ENCODE measurements at regions not wholly inside any gene's neighbourhood (a gene's known extent, or its start where the extent isn't known, plus 50 kb on each side); places are given as distances from the start of the nearest gene placed in this dataset.
"Not testable (repeated sequence)": the region's sequence is repeated elsewhere in the genome, so short reads cannot be mapped to it uniquely, and the experiment has no call there.

DNA sequence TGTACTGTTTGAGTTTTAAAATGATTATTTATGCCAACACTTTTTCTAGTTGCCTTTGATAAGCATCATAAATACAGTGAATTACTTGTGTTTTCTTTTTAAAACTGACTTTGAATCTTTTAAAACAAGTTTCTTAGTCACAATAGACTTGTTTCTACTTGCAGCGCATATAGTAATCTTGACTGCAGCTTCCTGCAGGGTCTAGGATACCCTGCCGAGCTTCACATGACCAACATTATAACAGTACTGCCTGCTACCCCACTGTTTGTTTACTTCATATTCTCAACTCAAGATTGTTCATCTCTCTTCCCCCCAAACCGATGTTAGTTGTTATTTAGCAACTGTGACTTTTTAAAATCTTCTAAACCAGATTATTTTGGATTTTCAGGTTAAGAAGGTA, 751.3 kb upstream of the NEGR1 start:
- no peak for DNase-seq

DNA sequence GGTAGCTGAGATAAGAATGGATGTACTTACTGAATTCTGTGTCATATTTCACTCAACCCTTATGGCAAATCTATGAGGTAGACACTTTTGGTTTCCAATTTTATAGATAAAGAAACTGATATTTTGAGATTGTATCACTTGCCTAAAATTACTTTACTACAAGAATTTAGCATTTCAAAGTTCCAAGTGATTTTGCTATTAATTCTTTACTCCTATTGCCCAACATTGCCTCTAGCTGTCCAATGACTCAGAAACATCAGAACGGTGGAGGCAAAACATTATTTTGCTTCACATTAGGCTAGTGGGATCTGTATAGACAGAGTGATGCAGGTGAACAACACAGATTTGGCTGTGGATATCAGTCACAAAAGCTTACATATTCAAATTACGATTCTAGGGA, 747.2 kb upstream of the NEGR1 start:
- no peak for DNase-seq

DNA sequence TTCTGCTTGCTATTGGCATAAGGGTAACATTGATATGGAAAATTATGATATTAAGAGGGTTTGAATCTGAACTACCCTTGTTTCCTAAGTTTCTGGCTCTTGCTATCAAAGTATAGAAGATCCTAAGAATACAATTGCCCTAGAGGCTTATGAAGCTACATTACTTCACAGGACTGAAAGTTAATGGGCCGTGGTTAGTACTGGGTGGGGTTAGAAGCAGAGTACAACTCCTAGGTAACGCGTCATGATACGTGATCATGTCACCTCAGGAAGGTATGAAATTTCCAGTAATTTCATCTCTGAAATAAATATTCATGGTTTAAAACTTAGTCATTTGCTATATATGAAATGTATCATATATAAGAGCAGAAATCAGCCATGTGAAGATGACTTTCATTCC, 743.8 kb upstream of the NEGR1 start:
- DNase-seq: no peak

DNA sequence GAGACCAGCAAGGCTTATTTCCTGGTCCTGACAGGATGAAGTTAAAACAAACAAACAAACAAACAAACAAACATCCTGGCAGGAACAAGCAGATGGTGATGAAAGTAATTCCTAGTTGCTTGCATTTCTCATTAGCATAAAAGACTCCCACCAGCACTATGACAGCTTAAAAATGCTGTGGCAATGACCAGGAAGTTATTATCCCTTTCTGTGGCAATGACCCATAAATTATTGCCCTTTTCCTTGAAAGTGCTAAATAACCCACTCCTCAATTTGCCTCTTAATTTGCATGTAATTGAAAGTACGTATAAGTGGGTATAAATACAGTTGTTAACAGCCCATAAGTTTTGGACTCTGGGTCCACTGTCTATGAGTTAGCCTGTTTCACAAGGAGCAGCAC, 727.6 kb upstream of the NEGR1 start:
- no peak for DNase-seq

DNA sequence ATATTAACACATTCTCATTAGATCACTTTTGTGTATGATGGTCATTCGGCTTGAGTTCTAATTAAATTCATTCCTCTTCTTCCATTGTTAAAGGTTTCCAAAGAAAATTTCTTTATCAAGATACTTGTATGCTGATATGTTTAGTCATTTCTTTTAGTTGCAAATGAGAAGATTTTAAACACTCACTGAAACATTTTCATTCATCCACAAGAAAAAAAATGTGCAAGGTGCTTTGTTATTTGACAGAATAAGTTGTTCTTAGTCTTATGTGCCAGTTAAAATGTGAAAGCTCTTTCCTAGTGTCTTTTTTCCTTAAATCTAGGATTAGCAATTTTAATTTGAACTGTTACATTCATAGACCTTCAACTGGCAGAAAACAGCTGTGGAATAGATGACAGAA, 727.0 kb upstream of the NEGR1 start:
- no peak for DNase-seq

DNA sequence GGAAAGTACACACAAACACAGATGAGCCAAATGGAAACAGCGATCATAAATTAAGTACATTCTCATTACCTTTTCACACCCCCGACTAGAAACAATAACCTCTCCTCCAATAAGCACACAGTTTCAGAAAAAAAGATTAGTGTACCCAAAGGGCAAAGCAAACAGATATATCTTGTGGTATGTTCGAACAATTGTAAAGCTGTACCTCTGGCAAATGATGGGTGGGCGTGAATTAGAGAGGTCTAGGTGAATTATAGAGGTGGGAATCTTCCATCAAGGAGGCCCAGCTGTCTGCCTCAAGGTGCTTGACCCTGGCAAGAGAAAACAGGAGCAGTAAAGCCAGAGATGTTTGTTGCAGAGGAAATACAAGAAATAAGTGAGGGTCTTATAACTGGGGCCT, 715.3 kb upstream of the NEGR1 start:
- no peak for DNase-seq

DNA sequence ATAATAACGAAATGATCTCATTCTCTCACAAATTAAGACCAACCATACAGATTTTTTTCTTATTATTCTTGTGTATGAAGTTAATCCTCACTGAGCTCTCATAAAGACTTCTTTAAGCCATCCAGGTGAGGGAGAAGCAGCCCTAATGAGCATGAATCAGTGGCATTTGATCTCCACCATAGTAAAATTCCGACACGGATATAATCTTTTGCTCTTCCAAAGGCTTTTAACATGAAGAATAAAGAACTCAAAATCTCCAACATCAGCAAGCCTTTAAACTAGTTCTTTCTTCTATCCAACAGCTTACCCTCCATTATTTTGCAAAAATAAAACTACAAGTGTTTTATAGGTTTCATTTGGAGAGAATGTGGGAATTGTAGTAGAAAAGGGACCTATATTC, 714.7 kb upstream of the NEGR1 start:
- DNase-seq: no peak

DNA sequence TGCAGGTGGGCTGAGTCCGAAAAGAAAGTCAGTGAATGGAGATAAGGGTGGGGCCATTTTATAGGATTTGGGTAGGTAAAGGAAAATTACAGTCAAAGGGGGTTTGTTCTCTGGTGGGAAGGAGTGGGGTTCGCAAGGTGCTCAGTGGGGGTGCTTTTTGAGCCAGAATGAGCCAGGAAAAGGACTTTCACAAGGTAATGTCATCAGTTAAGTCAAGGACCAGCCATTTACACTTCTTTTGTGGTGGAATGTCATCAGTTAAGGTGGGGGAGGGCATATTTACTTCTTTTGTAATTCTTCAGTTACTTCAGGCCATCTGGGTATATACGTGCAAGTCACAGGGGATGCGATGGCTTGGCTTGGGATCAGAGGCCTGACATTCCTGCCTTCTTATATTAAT, 705.5 kb upstream of the NEGR1 start:
- not testable (repeated sequence) for DNase-seq

DNA sequence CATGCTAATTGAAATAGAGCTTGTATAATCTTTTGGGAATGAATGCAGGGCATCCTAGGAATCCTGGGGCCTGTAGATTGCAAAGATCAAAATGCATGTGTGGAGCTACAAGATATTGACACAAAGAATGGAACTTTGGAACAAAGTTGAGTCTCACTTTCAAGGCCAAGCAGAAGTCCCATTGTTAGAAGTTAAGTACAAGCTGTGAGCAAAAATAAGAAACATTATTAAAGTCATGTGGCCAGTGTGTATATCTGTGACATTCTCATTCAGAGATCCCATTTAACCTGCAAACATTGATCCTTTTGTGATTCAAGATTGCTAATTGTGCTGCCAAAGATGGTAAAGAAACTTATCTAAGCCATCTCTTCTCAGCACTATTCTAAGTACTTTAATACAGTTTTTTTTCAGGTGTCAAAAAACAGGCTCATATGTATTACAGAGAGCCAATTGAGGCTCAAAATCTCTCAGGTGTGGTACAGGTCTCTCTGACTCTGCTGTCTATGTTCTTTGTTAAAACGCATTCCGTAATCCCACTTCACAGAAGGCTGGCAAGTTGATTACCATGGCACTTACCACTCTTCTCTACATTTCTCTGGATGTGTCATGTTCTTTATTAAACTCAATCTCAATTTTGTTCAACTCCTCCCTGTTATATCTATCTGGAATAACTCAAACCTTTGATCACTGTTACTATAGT, 704.4 kb upstream of the NEGR1 start:
- no peak for DNase-seq

DNA sequence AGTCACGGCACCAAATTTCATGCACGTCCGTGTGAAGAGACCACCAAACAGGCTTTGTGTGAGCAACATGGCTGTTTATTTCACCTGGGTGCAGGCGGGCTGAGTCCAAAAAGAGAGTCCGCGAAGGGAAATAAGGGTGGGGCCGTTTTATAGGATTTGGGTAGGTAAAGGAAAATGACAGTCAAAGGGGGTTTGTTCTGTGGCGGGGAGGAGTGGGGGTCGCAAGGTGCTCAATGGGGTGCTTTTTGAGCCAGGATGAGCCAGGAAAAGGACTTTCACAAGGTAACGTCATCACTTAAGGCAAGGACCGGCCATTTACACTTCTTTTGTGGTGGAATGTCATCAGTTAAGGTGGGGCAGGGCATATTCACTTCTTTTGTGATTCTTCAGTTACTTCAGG, 702.7 kb upstream of the NEGR1 start:
- DNase-seq: not testable (repeated sequence)

DNA sequence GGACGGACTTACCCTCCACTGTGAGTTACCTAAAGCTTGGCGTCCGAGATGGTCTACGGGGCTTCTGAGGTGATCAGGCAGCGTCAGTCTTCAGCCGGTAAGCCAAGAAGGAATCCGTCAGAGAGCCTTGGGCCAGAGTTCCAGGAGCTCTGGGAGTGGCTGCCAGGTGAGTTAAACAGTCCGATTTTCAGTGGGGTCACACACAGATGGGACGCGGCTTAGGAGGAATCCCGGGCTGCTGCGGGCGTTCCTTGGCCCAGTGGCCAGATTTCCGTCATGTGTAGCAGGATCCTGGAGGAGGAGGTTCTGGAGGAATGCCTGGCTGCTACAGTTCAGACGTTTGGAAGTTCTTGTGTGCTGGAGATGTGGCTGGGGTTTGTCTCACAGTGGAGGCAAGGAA, 700.7 kb upstream of the NEGR1 start:
- DNase-seq: not testable (repeated sequence)

DNA sequence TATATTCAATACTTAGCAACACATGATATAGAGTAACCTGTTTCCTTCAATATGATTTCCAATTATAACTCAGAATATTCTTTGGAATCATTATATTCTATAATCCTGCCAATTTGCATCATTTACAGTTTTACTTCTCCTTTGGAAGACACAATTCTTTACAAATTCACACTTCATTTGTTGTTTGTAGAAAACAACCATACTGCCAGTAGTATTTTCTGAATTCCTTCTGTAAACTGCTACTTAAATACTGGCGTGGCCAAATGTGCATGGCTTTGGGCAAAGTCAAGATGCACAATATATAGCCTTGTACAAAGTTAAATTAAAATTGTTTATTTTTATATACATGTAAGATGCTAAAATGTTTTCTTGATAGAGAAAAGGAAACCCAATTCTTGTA, 687.1 kb upstream of the NEGR1 start:
- no peak for DNase-seq

DNA sequence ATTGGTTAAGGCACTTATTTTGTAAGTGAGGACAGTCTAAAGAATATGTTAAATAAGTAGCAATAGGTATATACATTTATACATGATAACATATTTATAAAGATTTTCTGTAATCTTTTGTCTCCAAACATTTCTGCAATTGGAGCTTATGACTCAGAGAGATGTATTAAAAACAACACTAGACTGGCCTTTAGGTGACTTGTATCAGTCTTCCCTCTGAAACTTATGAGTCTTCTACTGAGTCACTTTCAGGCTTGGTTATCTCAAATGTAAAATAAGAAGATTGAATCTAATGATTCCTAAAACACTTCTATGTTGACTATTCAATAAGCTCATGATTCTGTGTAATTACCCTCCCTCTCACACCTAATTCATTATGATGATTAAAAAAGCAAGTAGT, 672.6 kb upstream of the NEGR1 start:
- no peak for DNase-seq

DNA sequence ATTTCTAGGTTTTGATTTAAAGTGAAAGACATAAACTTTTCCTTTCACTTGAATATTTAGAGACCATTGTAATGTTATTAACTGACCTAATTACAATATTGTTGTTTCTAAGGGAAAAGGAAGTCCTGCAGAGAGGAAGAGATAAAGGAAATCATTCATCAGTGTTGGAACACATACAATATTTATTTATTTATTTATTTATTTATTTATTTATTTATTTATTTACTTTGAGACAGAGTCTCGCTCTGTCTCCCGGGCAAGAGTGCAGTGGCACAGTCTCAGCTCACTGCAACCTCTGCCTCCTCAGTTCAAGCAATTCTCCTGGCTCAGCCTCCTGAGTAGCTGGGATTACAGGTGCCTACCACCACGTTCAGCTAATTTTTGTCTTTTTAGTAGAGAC, 668.6 kb upstream of the NEGR1 start:
- not testable (repeated sequence) for DNase-seq

DNA sequence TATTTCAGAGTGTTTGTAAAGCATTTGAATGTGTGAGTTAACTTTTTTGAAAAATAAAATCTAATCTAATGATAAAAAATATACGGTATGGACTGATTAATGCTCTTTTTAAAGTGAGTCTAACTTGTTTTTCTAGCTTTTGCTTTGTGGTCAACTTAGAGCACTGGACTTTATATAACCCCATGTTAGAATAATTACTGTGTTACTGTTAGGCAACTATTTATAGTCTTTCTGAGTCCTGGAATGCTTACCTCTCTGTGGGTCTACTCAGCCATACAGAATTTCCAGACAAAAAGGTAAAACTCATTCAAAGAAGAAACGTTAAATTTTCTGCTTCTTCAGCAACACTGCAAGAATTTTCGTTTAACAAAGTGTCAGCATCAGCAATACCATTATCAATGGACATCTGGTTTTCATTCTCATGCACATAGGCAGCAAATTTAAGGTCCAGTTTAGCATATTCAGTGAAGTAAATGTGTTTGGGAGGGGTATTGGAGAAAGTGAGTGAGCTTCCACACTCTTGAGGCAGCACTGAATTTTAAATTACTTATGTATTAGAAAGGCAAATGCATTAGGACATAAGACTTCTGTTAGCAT, 664.7 kb upstream of the NEGR1 start:
- no peak for DNase-seq

DNA sequence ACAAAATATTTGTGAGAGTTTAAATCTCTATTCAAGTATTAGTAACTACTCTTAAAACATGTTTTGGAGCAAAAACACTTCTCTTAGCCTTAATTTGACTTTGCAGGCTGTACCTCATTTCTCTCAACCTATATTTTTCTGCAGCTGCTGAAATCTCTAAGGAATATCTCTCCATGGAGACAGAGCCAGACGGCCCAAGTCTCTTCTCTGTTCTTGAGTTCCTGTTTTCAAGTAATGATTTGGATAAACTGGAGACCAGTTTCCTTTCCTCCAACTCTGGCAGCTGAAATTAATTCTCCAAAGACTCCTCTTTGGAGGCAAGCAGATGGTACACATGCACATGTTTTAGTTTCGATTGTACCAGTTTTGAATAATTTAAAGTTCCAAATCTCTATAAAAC, 659.7 kb upstream of the NEGR1 start:
- no peak for DNase-seq

DNA sequence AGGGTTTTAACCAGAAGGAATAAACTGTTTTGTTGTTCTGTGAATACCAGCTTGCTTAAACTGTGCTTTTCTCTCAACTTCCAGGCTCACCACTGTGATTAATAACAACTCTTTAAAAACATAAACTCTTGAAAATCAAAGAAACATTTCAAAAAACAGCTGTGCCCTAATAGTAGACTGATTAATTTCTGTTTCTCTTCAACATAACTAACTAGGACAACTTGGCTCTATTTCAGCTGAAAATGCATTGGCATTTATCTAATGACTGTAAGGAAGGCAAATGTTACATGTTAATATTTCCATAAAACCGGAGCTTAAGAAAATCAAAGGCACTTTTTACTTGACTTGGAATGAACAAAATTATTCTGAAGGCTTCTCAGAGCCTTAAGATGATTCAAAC, 656.1 kb upstream of the NEGR1 start:
- DNase-seq: no peak

DNA sequence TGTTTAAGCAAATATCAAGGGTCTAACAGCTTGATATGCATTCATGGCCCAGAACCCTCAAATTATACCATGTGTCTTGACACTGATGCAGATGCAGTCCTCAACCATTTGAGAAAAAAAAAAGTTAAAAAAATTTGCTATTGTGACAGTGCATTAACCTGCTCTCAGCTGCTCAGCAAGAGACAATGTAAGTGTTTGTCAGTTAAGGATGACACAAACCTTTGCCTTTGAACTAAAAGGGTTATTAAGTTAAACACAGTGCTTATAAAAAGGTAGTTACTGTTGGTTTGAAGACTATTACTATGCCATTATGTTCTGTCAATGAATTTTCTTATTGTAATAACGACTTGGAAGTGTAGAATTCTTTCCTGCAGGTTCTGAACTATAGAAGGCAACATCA, 655.6 kb upstream of the NEGR1 start:
- no peak for DNase-seq

DNA sequence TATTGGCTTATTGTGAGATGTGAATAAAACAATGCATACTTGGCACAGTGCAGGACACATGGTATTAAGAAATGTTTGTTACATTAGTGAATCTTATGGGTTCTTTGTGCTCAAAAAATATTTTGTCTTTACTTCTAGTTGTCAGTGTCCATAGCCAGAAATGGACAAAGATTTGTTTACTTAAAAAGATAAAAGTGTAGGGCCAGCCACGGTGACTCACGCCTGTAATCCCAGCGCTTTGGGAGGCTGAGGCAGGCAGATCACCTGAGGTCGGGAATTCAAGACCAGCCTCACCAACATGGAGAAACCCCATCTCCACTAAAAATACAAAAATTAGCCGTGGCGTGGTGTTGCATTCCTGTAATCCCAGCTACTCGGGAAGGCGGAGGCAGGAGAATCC, 654.6 kb upstream of the NEGR1 start:
- DNase-seq: no peak

DNA sequence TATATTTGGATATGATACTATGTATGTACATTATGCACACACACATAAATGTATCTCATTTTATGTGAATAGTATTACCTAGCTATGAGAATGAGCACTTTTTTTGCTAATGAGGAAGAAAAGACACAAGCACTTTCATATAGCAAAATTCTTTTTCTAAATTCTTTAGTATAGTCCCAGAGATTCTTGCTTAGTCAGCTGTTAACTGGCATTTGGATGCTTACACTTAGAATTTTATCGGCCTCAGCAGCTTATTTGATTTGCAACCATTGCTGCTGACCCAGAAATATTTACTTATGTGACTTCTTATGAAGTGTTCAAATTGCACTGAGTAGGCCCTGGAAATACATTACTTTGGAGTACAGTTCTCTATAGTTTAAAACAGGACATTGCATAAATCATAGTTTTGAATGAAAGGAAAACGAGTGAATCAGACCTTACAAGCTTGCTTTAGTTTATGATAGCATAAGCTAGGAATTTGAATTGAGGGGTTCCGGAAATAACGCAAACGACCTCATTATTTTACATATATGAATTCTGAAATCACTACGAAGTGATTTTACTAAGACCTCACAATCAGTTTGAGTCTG, 653.9 kb upstream of the NEGR1 start:
- DNase-seq: no peak

DNA sequence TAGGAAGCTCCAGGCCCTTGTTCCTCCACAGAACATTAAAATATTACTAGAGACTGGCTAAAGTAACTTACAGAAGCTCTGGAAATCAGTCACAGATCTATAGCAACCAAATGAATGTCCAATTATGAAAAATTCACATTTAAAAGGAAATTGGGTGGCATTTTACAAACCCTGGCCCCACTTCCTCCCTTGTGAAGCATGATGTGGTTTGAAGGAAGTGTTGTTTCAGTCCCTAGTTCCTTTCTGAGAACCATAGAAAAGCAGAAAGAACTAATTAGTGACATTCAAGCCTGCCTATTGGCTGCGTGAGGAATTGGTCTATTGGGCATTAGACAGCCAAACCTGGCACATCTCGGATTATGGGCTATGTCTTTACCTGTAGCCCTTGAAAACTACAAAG, 649.7 kb upstream of the NEGR1 start:
- no peak for DNase-seq

DNA sequence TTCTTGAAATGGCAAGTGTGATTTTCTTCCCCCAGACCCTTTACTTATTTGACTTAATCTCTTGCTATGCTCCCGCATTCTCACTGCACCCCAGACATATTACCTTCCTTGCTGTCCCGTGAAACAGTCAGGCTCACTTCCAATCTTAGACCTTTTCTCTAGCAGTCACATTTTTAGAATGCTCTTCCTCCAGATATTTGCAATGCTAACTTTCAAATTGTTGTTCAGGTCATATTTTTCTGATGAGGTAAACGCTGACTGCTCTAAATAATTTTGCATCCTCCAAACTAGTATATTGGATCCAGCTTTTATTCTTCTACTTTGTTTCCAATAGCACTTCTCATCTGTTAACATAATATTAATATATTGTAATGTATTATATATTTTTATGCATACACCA, 648.2 kb upstream of the NEGR1 start:
- no peak for DNase-seq

DNA sequence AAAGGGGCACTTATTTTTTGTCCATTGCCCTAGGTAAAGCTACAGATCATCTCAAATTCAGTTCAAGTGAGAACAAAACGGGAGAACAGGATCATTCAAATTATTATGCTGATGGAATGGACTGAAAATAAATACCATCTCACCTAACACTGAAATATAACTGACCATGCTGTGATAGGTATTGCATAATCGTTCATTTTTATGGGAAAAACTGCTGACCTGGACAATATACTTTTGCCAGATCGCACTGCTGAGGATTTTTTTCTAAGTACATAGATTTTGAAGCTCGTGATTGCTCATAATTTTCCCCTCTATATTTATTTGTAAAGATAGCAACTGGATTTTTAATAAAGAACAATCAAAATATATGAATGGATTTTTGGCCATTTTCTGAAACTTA, 636.6 kb upstream of the NEGR1 start:
- no peak for DNase-seq

DNA sequence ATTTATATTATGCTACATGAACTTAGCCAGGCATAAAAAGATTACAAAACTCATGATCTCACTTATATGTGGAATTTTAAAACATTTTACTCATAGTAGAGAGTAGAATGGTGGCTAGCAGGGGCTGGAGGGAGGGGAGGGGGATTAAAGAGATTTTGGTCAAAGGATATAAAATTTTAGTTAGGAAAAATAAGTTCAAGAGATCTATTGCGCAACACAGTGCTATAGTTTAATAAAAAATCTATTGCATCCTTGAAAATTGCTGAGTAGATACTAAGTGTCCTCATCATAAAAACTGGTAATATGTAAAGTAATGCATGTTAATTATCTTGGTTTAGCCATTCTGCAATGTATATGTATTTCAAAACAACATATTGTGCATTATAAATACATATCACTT, 635.6 kb upstream of the NEGR1 start:
- DNase-seq: no peak

DNA sequence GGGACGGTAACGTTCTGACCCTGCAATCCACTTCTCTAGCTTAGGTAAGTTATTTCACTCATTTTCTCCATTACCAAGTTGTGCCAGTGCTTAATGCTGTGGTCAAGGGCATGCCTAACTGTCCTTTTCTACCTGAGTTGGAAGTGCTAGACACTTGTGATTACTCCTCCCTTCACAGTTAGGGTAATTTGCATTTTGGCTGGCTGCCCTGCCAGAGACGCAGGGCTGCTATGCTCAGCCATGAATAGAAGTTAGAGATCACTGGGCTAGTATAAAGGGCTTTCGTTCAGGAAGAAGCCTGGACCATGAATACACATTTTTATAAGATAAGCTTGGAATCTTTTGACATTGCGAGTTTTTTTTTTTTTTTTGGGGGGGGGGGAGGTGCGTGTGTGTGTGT, 633.2 kb upstream of the NEGR1 start:
- DNase-seq: no peak
